PC-3 (cell line): ENCODE measurements at regions not wholly inside any gene's neighbourhood (a gene's known extent, or its start where the extent isn't known, plus 50 kb on each side); places are given as distances from the start of the nearest gene placed in this dataset.

Source experiments
- EZH2 ChIP-seq: fragments of 300-600 bp; sonication (generic); IDR thresholded peaks from one replicate; pipeline ENCODE4 v1.6.1; 2017; ENCODE audit warnings: antibody characterized with exemption, mild to moderate bottlenecking, low read length; ENCODE audit not compliant: unreplicated experiment
- EZH2phosphoT487 ChIP-seq: fragments of 300-600 bp; sonication (generic); IDR thresholded peaks from 2 replicates; pipeline ENCODE4 v1.6.1; 2018; ENCODE audit warnings: mild to moderate bottlenecking, antibody characterized with exemption, low read length, borderline replicate concordance
- TF ChIP-seq, protein P1 (sequence below): fragments of 300-600 bp; sonication (generic); conservative IDR thresholded peaks from 2 replicates; pipeline ENCODE4 v1.5.1; 2017; ENCODE audit warnings: antibody characterized with exemption, low read depth, mild to moderate bottlenecking, low read length

DNA sequence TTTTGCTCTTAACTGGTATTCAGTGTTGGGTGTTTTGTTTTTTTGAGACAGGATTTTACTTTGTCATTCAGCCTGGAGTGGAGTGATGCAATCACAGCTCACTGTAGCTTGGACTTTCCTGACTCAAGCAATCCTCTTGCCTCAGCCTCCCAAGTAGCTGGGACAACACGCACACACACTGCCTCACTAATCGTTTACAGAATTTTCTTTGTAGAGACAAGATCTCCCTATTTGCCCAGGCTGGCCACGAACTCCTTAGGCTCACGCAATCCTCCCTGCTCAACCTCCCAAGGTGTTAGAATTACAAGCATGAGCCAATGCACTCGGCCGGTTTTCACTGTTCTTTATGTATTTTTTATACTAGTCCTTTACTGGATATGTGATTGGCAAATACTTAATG, 51.0 kb upstream of the IGLL5 start:
- TF ChIP-seq, protein P1, sequence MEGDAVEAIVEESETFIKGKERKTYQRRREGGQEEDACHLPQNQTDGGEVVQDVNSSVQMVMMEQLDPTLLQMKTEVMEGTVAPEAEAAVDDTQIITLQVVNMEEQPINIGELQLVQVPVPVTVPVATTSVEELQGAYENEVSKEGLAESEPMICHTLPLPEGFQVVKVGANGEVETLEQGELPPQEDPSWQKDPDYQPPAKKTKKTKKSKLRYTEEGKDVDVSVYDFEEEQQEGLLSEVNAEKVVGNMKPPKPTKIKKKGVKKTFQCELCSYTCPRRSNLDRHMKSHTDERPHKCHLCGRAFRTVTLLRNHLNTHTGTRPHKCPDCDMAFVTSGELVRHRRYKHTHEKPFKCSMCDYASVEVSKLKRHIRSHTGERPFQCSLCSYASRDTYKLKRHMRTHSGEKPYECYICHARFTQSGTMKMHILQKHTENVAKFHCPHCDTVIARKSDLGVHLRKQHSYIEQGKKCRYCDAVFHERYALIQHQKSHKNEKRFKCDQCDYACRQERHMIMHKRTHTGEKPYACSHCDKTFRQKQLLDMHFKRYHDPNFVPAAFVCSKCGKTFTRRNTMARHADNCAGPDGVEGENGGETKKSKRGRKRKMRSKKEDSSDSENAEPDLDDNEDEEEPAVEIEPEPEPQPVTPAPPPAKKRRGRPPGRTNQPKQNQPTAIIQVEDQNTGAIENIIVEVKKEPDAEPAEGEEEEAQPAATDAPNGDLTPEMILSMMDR = no peak
- TF ChIP-seq EZH2 (no peak), EZH2phosphoT487 (no peak)
